NB4 (cell line): ENCODE measurements at regions not wholly inside any gene's neighbourhood (a gene's known extent, or its start where the extent isn't known, plus 50 kb on each side); places are given as distances from the start of the nearest gene placed in this dataset.

Experiments used
- DNase-seq: peaks from one replicate; pipeline ENCODE4 v3.0.0; 2010; ENCODE audit warnings: low read depth
- H3K4me3 ChIP-seq: one replicate; pipeline ENCODE4 v1.5.1; 2011; ENCODE audit warnings: mild to moderate bottlenecking, low read depth, low read length, moderate library complexity
- CTCF ChIP-seq: IDR thresholded peaks from one replicate; pipeline ENCODE4 v1.5.1; 2012; ENCODE audit warnings: low read depth, low read length
- MYC ChIP-seq: IDR thresholded peaks from 2 replicates; pipeline ENCODE4 v1.6.1; 2011; ENCODE audit warnings: low read depth, low read length
- POLR2A ChIP-seq: IDR thresholded peaks from 2 replicates; pipeline ENCODE4 v1.6.1; 2011; ENCODE audit warnings: mild to moderate bottlenecking; ENCODE audit not compliant: insufficient read length; ENCODE audit errors: extremely low read depth
- TF ChIP-seq, protein P1 (sequence below): IDR thresholded peaks from 2 replicates; pipeline ENCODE4 v1.6.1; 2011; ENCODE audit warnings: low read depth, low read length

- no peak for DNase-seq
- TF ChIP-seq, protein P1, sequence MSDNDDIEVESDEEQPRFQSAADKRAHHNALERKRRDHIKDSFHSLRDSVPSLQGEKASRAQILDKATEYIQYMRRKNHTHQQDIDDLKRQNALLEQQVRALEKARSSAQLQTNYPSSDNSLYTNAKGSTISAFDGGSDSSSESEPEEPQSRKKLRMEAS = no peak
- TF ChIP-seq CTCF (no peak), POLR2A (no peak), MYC (no peak)
- no peak overlapping the region for H3K4me3 ChIP-seq
Measured at GRCh38 chr2:67952066-67952465, 110.7 kb downstream of the C1D start.

DNA sequence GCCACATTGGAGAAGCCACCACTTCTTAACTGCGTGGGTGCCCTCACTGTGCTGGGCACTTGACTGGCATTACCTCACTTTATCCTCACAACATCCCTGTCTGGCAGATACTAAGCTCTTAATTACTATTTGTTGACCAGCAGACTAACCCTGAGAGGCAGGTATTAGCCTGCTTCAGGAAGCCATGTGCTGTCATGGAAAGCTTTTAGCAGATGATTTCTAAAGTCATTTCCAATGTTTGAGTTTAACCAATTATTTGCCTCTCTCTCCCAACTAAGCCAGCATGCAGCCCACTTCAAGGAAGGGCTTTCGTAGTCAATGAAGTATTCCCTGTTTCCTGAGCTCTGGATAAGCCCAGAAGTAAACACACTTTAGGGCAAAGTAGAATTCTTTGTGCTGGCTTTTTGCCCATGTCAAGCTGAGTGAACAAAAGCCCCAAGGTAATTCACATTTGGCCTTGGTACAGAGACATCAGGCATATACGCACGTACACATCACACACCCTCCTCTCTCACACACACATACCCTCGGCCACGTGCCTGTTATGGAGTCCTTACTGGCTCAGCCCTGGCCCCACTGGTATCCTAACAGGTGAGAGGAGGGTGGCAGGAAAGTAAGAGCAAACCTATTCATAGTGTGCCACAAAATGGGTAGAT lies 108.6 kb downstream of the C1D start:
- DNase-seq = no peak
- TF ChIP-seq MYC (no peak), POLR2A (no peak), CTCF (no peak)
- TF ChIP-seq, protein P1 = no peak
- no peak overlapping the region for H3K4me3 ChIP-seq

GRCh38 chr2:67955748-67956603 lies 106.8 kb downstream of the C1D start:
- DNase-seq = no peak
- TF ChIP-seq, protein P1 = no peak
- no peak for TF ChIP-seq POLR2A
- TF ChIP-seq MYC = no peak
- no peak for TF ChIP-seq CTCF
- no peak overlapping the region for H3K4me3 ChIP-seq

DNA sequence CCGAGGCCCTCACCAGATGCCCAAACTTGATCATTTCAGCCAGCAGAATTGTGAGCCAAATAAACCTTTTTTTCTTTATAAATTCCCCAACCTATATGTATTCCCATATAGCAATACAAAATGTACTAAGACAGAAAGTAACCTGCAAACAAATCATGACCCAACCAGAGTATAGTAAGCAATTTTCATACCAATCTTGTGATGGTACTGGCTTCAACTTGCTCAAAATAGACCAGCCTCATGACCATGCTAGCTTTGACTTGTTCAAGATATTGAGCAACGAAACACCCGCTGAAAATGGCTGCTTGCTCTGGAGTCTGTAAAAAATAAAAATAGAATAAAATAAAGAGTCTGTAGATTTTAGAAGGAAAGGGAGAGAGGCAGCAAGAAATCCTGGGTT lies 97.6 kb downstream of the C1D start:
- no peak overlapping the region for H3K4me3 ChIP-seq
- no peak for DNase-seq
- TF ChIP-seq POLR2A (no peak), CTCF (no peak), MYC (no peak)
- TF ChIP-seq, protein P1 = no peak

DNA sequence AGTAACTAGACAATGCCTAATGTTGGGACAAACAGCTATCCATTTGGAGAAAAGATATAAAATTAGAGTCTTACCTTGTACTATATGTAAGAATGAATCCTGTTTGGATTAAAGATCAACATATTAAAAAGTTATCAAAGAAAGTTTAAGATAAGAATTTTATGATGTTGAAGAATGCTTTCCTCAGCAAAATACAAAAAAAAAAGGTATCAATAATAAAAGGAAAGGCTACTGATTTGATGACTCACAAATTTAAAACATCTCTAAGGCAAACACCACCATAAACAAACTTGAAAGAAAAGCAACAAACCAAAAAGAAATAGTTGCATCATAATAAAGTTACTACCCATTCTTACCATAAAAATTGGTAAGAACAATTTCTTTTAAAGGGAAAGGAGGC lies 92.7 kb downstream of the C1D start:
- no peak overlapping the region for H3K4me3 ChIP-seq
- no peak for DNase-seq
- no peak for TF ChIP-seq POLR2A
- no peak for TF ChIP-seq MYC
- TF ChIP-seq, protein P1 = no peak
- TF ChIP-seq CTCF = no peak
